H9 (cell line): ENCODE measurements at regions not wholly inside any gene's neighbourhood (a gene's known extent, or its start where the extent isn't known, plus 50 kb on each side); places are given as distances from the start of the nearest gene placed in this dataset.

Source experiments
- DNase-seq: peaks from one replicate; pipeline ENCODE4 v3.0.0-alpha.2; 2017
- H2AFZ ChIP-seq: one replicate; pipeline ENCODE4 v1.6.1; 2013; ENCODE audit warnings: mild to moderate bottlenecking, low read length, control low read depth, moderate library complexity
- H2AK5ac ChIP-seq: 2 replicates; pipeline ENCODE4 v1.6.1; 2013; ENCODE audit warnings: low read length, control low read depth, mixed read lengths; ENCODE audit not compliant: insufficient read length
- H2BK120ac ChIP-seq: one replicate; pipeline ENCODE4 v1.6.1; 2013; ENCODE audit warnings: low read depth, mild to moderate bottlenecking, low read length, control low read depth, inconsistent platforms; ENCODE audit not compliant: poor library complexity, severe bottlenecking
- H2BK12ac ChIP-seq: 2 replicates; pipeline ENCODE4 v1.6.1; 2013; ENCODE audit warnings: low read length, control low read depth, mixed read lengths, low read depth; ENCODE audit not compliant: insufficient read length
- H2BK15ac ChIP-seq: 2 replicates; pipeline ENCODE4 v1.6.1; 2013; ENCODE audit warnings: low read depth, low read length, control low read depth
- H2BK20ac ChIP-seq: one replicate; pipeline ENCODE4 v1.6.1; 2013; ENCODE audit warnings: low read depth, mild to moderate bottlenecking, low read length, control low read depth, inconsistent platforms; ENCODE audit not compliant: poor library complexity, severe bottlenecking
- H2BK5ac ChIP-seq: 2 replicates; pipeline ENCODE4 v1.6.1; 2013; ENCODE audit warnings: low read length, control low read depth, mixed read lengths; ENCODE audit not compliant: insufficient read length
- H3K14ac ChIP-seq: 2 replicates; pipeline ENCODE4 v1.6.1; 2013; ENCODE audit warnings: low read length, control low read depth; ENCODE audit not compliant: insufficient read depth
- H3K18ac ChIP-seq: 2 replicates; pipeline ENCODE4 v1.6.1; 2013; ENCODE audit warnings: low read depth, mild to moderate bottlenecking, mixed read lengths, low read length, control low read depth; ENCODE audit not compliant: insufficient read length
- H3K23ac ChIP-seq: 2 replicates; pipeline ENCODE4 v1.6.1; 2013; ENCODE audit warnings: low read length, control low read depth, mixed read lengths, low read depth; ENCODE audit not compliant: insufficient read length
- H3K23me2 ChIP-seq: 2 replicates; pipeline ENCODE4 v1.6.1; 2013; ENCODE audit warnings: low read depth, mild to moderate bottlenecking, mixed read lengths, low read length, control low read depth; ENCODE audit not compliant: insufficient read length, poor library complexity, severe bottlenecking
- H3K27ac ChIP-seq: 2 replicates; pipeline ENCODE4 v1.5.1; 2013; ENCODE audit warnings: low read length, control low read depth, mixed read lengths, low read depth; ENCODE audit not compliant: insufficient read length
- H3K27me3 ChIP-seq: 2 replicates; pipeline ENCODE4 v1.6.1; 2013; ENCODE audit warnings: low read length, control low read depth, inconsistent platforms; ENCODE audit not compliant: insufficient read depth
- H3K4ac ChIP-seq: 2 replicates; pipeline ENCODE4 v1.6.1; 2013; ENCODE audit warnings: low read depth, mild to moderate bottlenecking, control low read depth, inconsistent platforms, low read length, moderate library complexity
- H3K4me1 ChIP-seq: 2 replicates; pipeline ENCODE4 v1.6.1; 2013; ENCODE audit warnings: low read length, control low read depth, inconsistent platforms; ENCODE audit not compliant: insufficient read depth
- H3K4me2 ChIP-seq: 2 replicates; pipeline ENCODE4 v1.6.1; 2013; ENCODE audit warnings: low read length, control low read depth, mixed read lengths; ENCODE audit not compliant: insufficient read length, insufficient read depth
- H3K56ac ChIP-seq: 2 replicates; pipeline ENCODE4 v1.6.1; 2013; ENCODE audit warnings: low read depth, mild to moderate bottlenecking, mixed read lengths, low read length, control low read depth; ENCODE audit not compliant: insufficient read length
- H3K79me1 ChIP-seq: 2 replicates; pipeline ENCODE4 v1.6.1; 2013; ENCODE audit warnings: low read depth, mild to moderate bottlenecking, moderate library complexity, low read length, control low read depth, inconsistent platforms; ENCODE audit not compliant: insufficient read depth, poor library complexity, severe bottlenecking
- H3K79me2 ChIP-seq: 2 replicates; pipeline ENCODE4 v1.6.1; 2013; ENCODE audit warnings: low read length, control low read depth, inconsistent platforms; ENCODE audit not compliant: insufficient read depth
- H3K9ac ChIP-seq: 2 replicates; pipeline ENCODE4 v1.6.1; 2013; ENCODE audit warnings: low read length, control low read depth, mixed read lengths; ENCODE audit not compliant: insufficient read length; ENCODE audit errors: extremely low read depth
- H3K9me3 ChIP-seq: one replicate; pipeline ENCODE4 v1.6.1; 2013; ENCODE audit warnings: low read depth, low read length, inconsistent platforms; ENCODE audit not compliant: control insufficient read depth
- H3T11ph ChIP-seq: one replicate; pipeline ENCODE4 v1.6.1; 2013; ENCODE audit warnings: mild to moderate bottlenecking, low read length, control low read depth, inconsistent platforms
- H4K20me1 ChIP-seq: one replicate; pipeline ENCODE4 v1.6.1; 2013; ENCODE audit not compliant: control insufficient read depth, insufficient read length, insufficient read depth
- H4K5ac ChIP-seq: 2 replicates; pipeline ENCODE4 v1.6.1; 2013; ENCODE audit warnings: low read depth, mild to moderate bottlenecking, mixed read lengths, low read length, control low read depth; ENCODE audit not compliant: insufficient read length
- H4K8ac ChIP-seq: replicated peaks from 2 replicates; pipeline ENCODE4 v1.6.1; 2013; ENCODE audit warnings: low read length, control low read depth, mixed read lengths, low read depth; ENCODE audit not compliant: insufficient read length
- H4K91ac ChIP-seq: 2 replicates; pipeline ENCODE4 v1.6.1; 2013; ENCODE audit warnings: low read depth, mild to moderate bottlenecking, moderate library complexity, mixed read lengths, low read length, control low read depth; ENCODE audit not compliant: insufficient read length
- H3K27ac Mint-ChIP-seq, 3 experiments: 2 replicates in 2 of 3; 3 replicates in 1 of 3; pipeline ENCODE4 v1.8.0; 2020 to 2021; ENCODE audit warnings: mixed read lengths in 3 of 3, mild to moderate bottlenecking in 1 of 3, moderate library complexity in 1 of 3
- H3K27me3 Mint-ChIP-seq: 2 replicates; pipeline ENCODE4 v1.8.0; 2021; ENCODE audit warnings: low read depth, mild to moderate bottlenecking, moderate library complexity, mixed read lengths
- H3K36me3 Mint-ChIP-seq, 3 experiments: 2 replicates in 2 of 3; 3 replicates in 1 of 3; pipeline ENCODE4 v1.8.0; 2020 to 2021; ENCODE audit warnings: low read depth in 3 of 3, mixed read lengths in 3 of 3; ENCODE audit not compliant: insufficient read depth in 1 of 3
- H3K4me1 Mint-ChIP-seq, 2 experiments: 2 replicates each; pipeline ENCODE4 v1.8.0; 2020; ENCODE audit warnings: mixed read lengths in 2 of 2
- H3K4me3 Mint-ChIP-seq, 2 experiments: 2 replicates in 1 of 2; 3 replicates in 1 of 2; pipeline ENCODE4 v1.8.0; 2020 to 2021; ENCODE audit warnings: mild to moderate bottlenecking in 2 of 2, mixed read lengths in 2 of 2, moderate library complexity in 1 of 2
- H3K9me3 Mint-ChIP-seq, 2 experiments: 2 replicates in 1 of 2; 3 replicates in 1 of 2; pipeline ENCODE4 v1.8.0; 2020; ENCODE audit warnings: mild to moderate bottlenecking in 2 of 2, mixed read lengths in 2 of 2, moderate library complexity in 1 of 2
- WGBS: extraction: QIAGEN DNeasy Blood & Tissue Kit; methylation state at CpG from one replicate; pipeline ENCODE4 v1.1.7; 2013; ENCODE audit warnings: missing lambda C conversion rate, low lambda C conversion rate, mixed read lengths; ENCODE audit not compliant: insufficient read length; ENCODE audit errors: extremely low coverage; 5-methylcytosine and 5-hydroxymethylcytosine counted together
- TF ChIP-seq, protein P1 (sequence below): fragments of 200-600 bp; sonication (generic); conservative IDR thresholded peaks from 3 replicates; pipeline ENCODE4 v1.8.0; 2021; ENCODE audit warnings: antibody characterized with exemption, mild to moderate bottlenecking

DNA sequence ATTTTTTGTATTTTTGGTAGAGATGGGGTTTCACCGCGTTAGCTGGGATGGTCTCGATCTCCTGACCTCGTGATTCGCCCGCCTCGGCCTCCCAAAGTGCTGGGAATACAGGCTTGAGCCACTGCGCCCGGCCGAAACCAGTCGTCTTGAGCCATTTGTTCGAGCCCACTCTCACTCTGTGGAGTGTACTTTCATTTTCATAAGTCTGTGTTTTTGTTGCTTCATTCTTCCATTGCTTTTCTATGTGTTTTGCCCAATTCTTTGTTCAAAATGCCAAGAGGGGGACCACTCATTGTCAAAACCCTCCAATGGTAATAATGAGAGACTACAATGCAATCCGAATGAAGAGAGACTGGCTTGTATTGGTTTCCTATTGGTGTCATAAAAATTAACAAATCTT, 1545.5 kb upstream of the DDX18 start:
- no peak overlapping the region for H3T11ph ChIP-seq
- DNase-seq = no peak
- H3K27me3 Mint-ChIP-seq = no peaks in the 10 kb centered on the region; the same call in 1 of the 2 replicates
- no CpG with 5 or more reads among the region's 13 CpGs for WGBS
- no peak overlapping the region for H4K91ac ChIP-seq
- H2BK5ac ChIP-seq = no peak overlapping the region
- H3K4me2 ChIP-seq = no peak overlapping the region
- TF ChIP-seq, protein P1, sequence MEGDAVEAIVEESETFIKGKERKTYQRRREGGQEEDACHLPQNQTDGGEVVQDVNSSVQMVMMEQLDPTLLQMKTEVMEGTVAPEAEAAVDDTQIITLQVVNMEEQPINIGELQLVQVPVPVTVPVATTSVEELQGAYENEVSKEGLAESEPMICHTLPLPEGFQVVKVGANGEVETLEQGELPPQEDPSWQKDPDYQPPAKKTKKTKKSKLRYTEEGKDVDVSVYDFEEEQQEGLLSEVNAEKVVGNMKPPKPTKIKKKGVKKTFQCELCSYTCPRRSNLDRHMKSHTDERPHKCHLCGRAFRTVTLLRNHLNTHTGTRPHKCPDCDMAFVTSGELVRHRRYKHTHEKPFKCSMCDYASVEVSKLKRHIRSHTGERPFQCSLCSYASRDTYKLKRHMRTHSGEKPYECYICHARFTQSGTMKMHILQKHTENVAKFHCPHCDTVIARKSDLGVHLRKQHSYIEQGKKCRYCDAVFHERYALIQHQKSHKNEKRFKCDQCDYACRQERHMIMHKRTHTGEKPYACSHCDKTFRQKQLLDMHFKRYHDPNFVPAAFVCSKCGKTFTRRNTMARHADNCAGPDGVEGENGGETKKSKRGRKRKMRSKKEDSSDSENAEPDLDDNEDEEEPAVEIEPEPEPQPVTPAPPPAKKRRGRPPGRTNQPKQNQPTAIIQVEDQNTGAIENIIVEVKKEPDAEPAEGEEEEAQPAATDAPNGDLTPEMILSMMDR = no peak
- no peak overlapping the region for H2AFZ ChIP-seq
- H2BK120ac ChIP-seq = no peak overlapping the region
- no peak overlapping the region for H3K23ac ChIP-seq
- no peak overlapping the region for H4K8ac ChIP-seq
- H3K27ac Mint-ChIP-seq = no peak overlapping the region
- no peak overlapping the region for H3K27ac ChIP-seq
- H3K9me3 Mint-ChIP-seq = peaks cover 6 to 15% of the 10 kb centered on the region in 2 experiments
- no peak overlapping the region for H3K56ac ChIP-seq
- H2BK20ac ChIP-seq = no peak overlapping the region
- no peak overlapping the region for H3K18ac ChIP-seq
- H3K4me1 ChIP-seq = no peaks in the 10 kb centered on the region
- H2AK5ac ChIP-seq = no peak overlapping the region
- no peak overlapping the region for H3K14ac ChIP-seq
- no peaks in the 10 kb centered on the region for H3K79me2 ChIP-seq
- H4K20me1 ChIP-seq = no peaks in the 10 kb centered on the region
- H3K4me1 Mint-ChIP-seq = no peaks in the 10 kb centered on the region
- H3K4me3 Mint-ChIP-seq = no peak overlapping the region
- no peak overlapping the region for H3K4ac ChIP-seq
- no peak overlapping the region for H4K5ac ChIP-seq
- no peak overlapping the region for H2BK12ac ChIP-seq
- H3K9me3 ChIP-seq = no peaks in the 10 kb centered on the region
- H3K79me1 ChIP-seq = no peaks in the 10 kb centered on the region
- H3K27me3 ChIP-seq = no peaks in the 10 kb centered on the region
- no peak overlapping the region for H3K9ac ChIP-seq
- H2BK15ac ChIP-seq = no peak overlapping the region
- peaks cover 0 to 3% (median 0%) of the 10 kb centered on the region in 3 experiments; a peak in 3 of 7 replicates for H3K36me3 Mint-ChIP-seq
- H3K23me2 ChIP-seq = no peaks in the 10 kb centered on the region
